GM19324 (cell line): ENCODE measurements at regions not wholly inside any gene's neighbourhood (a gene's known extent, or its start where the extent isn't known, plus 50 kb on each side); places are given as distances from the start of the nearest gene placed in this dataset.
"Not testable (repeated sequence)": the region's sequence is repeated elsewhere in the genome, so short reads cannot be mapped to it uniquely, and the experiment has no call there.

ENCODE experiments used
- ATAC-seq: cut with Tn5 transposase; IDR thresholded peaks from one replicate; pipeline ENCODE4 v1.9.1; 2021; ENCODE audit warnings: mild to moderate bottlenecking, moderate library complexity; ENCODE audit not compliant: unreplicated experiment, low FRiP score

DNA sequence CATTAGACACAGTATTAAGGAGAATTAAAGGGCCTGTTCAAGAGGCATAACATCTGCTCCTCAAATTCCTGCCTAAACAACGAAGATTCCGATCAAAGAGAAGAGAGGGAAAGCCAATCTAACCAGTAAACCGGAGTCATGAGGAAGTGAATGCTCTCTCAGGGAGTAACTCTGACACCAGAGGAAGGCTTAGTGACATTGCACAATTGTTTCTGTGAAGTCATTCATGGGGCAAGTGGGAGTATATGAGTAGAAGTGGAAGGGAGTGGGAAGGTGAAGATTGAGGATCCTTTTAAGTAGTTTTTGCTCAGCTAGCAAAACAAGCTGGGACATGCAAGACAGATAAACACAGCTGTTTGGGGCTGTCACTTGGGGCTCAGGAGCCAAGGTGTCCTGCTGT is 136.4 kb upstream of the FAM174A start:
- not testable (repeated sequence) for ATAC-seq

DNA sequence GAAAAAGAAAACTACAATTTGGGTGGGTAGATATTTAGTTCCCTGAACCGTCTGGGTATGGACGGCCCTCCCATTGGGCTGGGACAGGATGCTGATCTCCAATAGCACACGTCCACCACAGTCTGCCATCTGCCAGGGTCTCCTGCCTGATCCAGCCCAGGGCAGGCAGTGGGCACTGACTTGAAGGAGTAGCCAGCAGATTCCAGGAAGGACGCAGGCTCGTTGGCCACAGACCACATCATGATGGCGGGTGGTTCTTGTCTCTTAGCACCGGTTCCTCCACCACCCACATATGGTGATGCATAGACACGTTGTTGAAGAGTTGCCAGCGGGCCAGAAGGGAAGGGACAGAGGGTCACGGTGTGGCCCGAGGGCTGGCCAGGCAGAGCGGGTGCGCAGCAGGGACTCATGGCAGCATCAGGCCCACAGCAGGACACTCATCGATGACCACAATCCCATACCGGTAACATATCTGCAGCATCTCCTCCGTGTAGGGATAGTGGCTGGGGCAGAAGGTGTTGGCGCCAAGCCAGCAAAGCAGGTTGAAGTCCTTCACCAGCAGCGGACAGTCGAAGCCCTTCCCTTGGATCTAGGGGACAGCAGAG is 155.8 kb upstream of the FAM174A start:
- ATAC-seq = not testable (repeated sequence)

GRCh38 chr5:100364757-100365478 is 170.3 kb upstream of the FAM174A start:
- not testable (repeated sequence) for ATAC-seq

- not testable (repeated sequence) for ATAC-seq
Observed at GRCh38 chr5:100364343-100364742, 170.8 kb upstream of the FAM174A start.

DNA sequence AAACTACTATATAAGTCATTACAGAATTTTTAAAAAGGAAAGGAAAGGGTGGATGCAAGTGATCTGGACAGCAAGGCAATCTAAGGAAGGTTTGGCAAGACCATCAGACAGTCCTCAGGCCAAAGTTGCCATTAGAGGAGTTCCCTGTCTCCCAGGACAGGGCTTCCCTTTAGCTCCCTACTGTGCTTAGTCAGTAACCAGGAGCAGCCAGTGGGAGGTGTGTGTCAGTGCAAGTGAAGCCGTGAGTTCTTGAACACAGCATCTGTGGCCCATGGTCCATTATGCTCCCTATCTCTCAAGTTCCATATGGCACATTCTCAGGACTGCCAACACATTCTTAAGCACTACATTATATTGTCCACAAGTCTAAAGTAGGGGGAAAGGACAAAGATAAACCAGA is 175.2 kb upstream of the FAM174A start:
- not testable (repeated sequence) for ATAC-seq

GRCh38 chr5:100346269-100346668 is 188.9 kb upstream of the FAM174A start:
- ATAC-seq = not testable (repeated sequence)

DNA sequence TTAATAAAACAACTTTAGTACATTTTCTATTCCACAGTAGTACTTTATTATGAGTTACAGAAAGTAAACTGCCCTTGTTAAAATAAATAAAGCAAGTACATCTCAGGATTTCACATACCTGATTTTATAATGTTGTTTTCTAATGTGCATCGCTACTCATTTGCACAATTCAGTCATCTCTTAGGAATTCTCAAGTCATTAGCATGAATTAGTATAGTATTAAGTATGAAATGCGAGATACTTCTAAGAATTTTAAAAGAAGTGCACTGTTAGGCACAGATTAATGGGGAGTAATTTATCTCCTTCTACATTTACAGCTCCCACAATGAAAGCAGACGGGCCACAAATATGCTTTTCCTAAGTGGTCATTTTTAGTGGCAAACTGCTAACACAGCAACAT is 193.7 kb upstream of the FAM174A start:
- not testable (repeated sequence) for ATAC-seq

DNA sequence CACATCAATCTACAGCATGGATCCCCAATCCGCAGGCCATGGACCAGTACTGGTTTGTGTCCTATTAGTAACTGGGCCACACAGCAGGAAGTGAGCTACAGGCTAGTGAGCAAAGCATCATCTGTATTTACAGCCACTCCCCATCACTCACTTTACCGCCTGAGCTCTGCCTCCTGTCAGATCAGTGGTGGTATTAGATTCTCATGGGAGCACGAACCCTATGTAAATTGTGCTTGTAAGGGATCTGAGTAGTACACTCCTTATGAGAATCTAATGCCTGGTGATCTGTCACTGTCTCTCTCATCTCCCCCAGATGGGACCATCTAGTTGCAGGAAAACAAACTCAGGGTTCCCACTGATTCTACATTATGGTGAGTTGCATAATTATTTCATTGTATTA is 212.7 kb upstream of the FAM174A start:
- ATAC-seq = no peak

GRCh38 chr5:100319885-100320284 is 215.3 kb upstream of the FAM174A start:
- no peak for ATAC-seq

DNA sequence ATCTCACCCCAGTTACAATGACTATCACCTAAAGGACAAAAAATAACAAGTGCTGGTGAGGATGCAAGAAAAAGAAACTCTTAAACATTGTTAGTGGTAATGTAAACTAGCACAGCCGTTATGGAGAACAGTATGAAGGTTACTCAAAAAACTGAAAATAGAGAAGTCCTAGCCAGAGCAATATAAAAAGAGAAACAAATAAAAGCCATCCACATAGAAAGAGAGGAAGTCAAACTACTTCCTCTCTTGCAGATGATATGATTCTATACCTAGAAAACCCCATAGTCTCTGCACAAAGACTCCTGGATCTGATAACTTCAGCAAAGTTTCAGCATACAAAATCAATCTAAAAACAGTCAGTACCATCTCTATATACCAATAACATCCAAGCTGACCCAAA is 221.5 kb upstream of the FAM174A start:
- ATAC-seq = no peak

DNA sequence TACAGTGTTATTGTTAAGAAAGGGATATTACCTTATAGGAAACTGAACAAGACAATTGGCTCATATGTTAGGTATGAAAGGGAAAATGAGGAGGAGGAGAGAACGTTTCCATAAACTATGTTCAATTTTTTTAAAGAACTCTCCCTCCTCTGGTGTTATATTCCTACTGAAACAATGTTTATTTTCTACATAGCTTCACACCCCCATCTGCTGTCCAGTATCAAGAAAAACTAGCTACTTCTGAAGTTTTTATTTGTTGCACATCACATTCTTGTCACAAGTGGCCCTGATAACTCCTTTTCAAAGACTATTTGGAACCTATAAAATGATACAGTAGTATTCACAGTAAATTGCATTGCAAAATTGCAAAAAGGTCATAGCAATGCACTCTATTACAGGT is 223.4 kb upstream of the FAM174A start:
- no peak for ATAC-seq

GRCh38 chr5:100306000-100306399 is 229.2 kb upstream of the FAM174A start:
- no peak for ATAC-seq

GRCh38 chr5:100303216-100303615 is 232.0 kb upstream of the FAM174A start:
- ATAC-seq = no peak

DNA sequence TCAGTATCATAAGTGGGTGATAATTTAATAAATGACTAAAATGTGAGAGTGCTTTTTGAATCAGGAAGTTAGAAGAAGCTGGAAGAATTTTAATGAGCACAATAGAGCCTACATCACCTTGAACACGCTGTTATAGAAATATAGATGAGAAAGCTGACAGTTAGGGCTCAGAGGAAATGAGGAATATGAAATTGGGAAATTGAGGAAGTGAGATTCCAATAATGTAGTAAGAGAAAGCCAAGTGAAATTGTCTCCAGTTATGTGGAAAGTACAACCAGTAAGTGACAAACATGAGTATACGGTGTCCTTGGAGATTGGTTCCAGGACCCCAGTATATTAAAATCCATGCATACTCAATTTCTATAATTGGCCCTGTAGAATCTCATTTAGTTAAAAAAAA is 235.9 kb upstream of the FAM174A start:
- ATAC-seq = no peak

- ATAC-seq = no peak
Observed at GRCh38 chr5:100276071-100276470, 259.1 kb upstream of the FAM174A start.

DNA sequence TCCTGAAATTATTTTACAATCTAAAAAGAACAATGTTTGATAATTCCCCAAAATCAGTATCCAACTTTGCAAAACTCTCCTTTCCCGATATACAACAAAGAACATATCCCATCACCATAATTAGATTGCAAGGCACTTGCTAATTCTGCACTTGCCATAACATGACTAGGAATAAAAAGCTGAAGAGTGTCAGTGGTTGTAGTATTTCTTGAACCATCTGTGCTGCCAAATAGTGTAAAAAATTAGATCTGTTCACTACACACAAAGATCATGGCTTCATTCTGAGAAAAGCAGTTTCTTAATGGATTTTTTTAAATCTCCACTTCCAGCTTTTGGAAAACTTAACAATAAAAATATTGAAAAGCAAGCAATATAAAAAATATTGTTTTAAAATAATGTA is 259.5 kb upstream of the FAM174A start:
- no peak for ATAC-seq

GRCh38 chr5:100273846-100274580 is 261.2 kb upstream of the FAM174A start:
- ATAC-seq = no peak

DNA sequence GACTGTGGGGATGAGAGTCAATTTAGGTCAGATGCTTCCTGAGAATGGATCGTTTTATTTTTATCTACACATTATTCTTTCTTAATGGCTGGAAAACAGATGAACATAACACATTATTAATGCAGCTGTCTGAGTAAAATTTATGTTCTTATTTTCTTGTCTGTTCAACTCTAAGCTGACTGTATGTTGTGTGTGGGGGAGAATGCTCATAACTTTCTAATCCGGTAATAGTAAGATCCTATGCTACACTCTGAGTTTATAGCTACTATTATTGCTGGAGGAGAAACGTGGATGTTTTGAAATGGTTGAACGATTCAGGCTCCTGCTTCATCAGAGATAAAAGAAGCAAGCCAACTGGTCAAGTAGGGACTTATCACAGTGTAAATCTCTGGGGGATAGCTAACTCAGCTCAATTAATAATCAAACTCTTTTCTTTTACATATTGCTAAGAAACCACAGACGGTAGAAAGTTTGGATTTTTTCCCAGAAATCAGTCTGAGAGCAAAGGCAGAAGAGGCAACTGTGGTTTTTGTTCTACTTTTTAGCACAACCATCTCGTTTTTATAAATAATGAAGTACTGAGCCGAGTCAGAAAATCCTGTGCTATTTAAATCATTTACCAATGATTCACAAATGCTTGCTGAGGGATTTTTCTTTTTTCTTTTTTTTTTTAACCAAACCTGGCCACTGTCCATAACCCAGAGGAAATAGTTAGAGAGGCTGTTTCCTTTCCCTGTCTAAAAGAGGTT is 265.0 kb upstream of the FAM174A start:
- peak; percentile 54 for ATAC-seq

DNA sequence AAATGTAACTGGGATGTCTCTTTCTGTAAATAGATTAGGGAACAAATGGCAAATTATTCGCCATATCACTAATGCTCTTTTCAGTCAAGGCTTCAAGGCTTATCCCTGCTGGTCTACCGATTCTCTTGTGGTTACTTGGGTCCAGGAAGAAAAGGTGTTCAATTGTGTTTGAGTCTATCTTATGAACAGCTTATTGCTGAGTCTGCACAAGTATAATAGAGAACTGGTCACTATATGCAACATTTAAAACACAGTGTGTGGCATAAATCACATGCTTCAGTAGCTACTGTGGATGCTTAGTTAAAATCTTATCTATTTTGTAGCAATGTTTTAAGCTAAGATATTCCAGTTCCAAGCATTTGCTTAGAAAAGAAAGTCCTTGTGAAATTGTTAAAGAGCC is 274.2 kb upstream of the FAM174A start:
- no peak for ATAC-seq

DNA sequence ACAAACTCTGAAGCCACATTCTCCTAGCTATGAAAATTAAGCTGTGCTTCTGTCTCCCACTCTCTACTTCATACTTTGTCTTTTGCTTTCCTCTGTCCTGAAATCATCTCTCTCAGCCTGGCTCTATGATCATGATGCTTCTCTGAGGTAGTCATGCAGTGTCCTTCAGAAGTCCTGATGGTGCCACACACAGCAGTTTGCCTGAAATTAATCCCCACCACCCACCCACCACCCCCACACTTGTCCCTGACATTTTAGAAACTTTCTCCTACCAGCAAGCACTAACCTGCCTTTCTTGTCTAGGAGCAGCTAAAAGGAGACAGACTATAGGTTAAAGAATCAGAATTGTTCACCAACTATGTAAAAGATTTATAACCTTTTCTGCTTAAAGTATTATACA is 282.2 kb upstream of the FAM174A start:
- no peak for ATAC-seq

DNA sequence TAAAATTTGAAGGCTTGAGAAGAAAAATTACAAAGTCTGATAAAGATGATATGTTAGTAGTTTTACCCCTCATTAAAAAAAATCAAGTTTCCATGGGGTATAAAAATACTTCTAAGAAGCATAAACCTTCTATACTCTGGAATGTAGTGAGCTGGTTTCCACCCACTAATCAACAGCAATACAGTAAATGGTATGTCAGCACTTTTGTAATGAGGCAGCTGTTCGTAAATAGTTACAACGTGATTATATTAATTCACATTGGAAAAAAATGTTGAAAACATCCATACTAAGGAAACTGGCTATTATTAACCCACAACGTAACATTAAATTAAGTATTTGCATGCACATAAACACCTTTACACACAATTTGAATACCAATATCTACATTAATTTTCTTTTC is 283.1 kb upstream of the FAM174A start:
- no peak for ATAC-seq
